ENCODE measurements at regions not wholly inside any gene's neighbourhood (a gene's known extent, or its start where the extent isn't known, plus 50 kb on each side); places are given as distances from the start of the nearest gene placed in this dataset.

GRCh38 chr13:65460136-65460535 is 1770.0 kb downstream of the PCDH9 start:
- Histone ChIP-seq H3K4me1 (replicated peaks in 1 of 2) (no peaks in the 10 kb centered on the region), H3K36me3 (replicated peaks in 1 of 2) (no peaks in the 10 kb centered on the region), H3K27me3 (no peaks in the 10 kb centered on the region), H3K4me3 (no peak overlapping the region), H3K9me3 (replicated peaks in 1 of 3) (no peaks in the 10 kb centered on the region), H3K27ac (no peak overlapping the region)
- no peak for DNase-seq
- 76 to 82% (median 78%) methylated on average over 1 of the region's 1 CpG for WGBS, 4 donors
- intact Hi-C loops (cut with DNase I) = no loop called here
- no peak for TF ChIP-seq POLR2A (IDR thresholded peaks at IDR 0.05)
- TF ChIP-seq CTCF (IDR thresholded peaks at IDR 0.05) = no peak

DNA sequence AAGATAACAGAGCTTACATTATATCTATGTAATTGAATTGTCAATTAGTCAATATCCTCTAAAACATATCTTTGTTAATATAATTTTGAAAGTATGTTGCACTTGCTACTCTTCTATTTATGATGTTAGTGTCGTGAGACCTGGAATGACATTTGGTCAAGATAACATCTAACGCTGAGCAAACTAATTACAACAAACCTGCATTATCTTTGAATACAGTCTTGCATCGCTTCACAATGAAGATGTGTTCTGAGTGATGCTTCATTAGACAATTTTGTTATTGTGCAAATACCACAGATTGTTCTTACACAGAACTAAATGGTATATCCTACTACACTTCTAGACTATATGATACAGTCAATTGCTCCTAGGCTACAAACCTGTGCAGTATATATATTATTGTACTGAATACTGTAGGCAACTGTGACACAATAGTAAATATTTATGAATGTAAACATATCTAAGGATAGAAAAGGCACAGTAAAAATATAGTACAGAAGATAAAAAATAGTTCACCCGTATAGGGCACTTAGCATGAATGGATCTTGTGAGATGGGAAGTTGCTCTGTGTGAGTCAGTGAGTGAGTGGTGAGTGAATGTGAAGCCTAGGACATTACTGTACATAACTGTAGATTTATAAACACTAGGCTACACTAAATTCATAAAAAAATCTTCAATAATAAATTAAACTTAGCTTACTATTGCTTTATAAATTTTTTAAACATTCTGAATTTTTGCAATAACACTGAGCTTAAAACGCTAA is 1773.8 kb downstream of the PCDH9 start:
- Histone ChIP-seq H3K9me3 (replicated peaks in 1 of 3) (no peaks in the 10 kb centered on the region), H3K4me3 (no peak overlapping the region), H3K27me3 (no peaks in the 10 kb centered on the region), H3K36me3 (replicated peaks in 1 of 2) (no peaks in the 10 kb centered on the region), H3K4me1 (replicated peaks in 1 of 2) (no peaks in the 10 kb centered on the region), H3K27ac (no peak overlapping the region)
- 83 to 91% (median 84%) methylated on average over 5 of the region's 5 CpGs for WGBS, 4 donors
- intact Hi-C loops (cut with DNase I) = no loop called here
- DNase-seq = no peak
- no peak for TF ChIP-seq POLR2A (IDR thresholded peaks at IDR 0.05)
- TF ChIP-seq CTCF (IDR thresholded peaks at IDR 0.05) = no peak

GRCh38 chr13:65454403-65454802 is 1775.7 kb downstream of the PCDH9 start:
- no peaks in the 10 kb centered on the region for H3K9me3 ChIP-seq (replicated peaks in 1 of 3)
- WGBS, 4 donors = 87 to 91% (median 89%) methylated on average over 4 of the region's 4 CpGs
- no peaks in the 10 kb centered on the region for H3K27me3 ChIP-seq
- no peak for TF ChIP-seq POLR2A (IDR thresholded peaks at IDR 0.05)
- TF ChIP-seq CTCF (IDR thresholded peaks at IDR 0.05) = no peak
- no peak for DNase-seq
- H3K4me3 ChIP-seq = no peak overlapping the region
- intact Hi-C loops (cut with DNase I) = no loop called here
- H3K36me3 ChIP-seq (replicated peaks in 1 of 2) = no peaks in the 10 kb centered on the region
- H3K27ac ChIP-seq = no peak overlapping the region
- no peaks in the 10 kb centered on the region for H3K4me1 ChIP-seq (replicated peaks in 1 of 2)

DNA sequence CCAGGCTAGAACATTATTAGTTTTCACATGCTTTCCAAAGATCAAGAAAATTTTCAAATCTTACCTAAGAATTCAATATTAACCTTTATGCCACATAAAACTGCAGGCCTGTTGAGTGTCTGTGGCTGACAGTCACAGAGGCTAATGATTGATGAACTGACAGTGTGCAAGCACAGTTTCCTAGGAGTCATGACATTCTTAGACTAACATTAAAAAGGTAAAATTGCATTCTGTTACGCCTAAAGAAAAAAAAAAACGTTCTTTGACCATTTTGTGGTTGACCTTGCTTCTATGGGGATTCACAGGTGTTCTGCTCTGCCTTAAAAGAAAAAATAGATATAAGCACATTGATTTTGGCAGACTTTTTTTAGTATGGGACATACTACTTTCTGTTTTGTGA is 1776.2 kb downstream of the PCDH9 start:
- TF ChIP-seq POLR2A (IDR thresholded peaks at IDR 0.05) = no peak
- no peaks in the 10 kb centered on the region for H3K9me3 ChIP-seq (replicated peaks in 1 of 3)
- H3K4me1 ChIP-seq (replicated peaks in 1 of 2) = no peaks in the 10 kb centered on the region
- intact Hi-C loops (cut with DNase I) = no loop called here
- H3K36me3 ChIP-seq (replicated peaks in 1 of 2) = no peaks in the 10 kb centered on the region
- no peak overlapping the region for H3K4me3 ChIP-seq
- WGBS, 4 donors = 46 to 55% (median 52%) methylated on average over 2 of the region's 2 CpGs
- H3K27me3 ChIP-seq = no peaks in the 10 kb centered on the region
- no peak overlapping the region for H3K27ac ChIP-seq
- DNase-seq = no peak

- DNase-seq = no peak
- H3K4me1 ChIP-seq (replicated peaks in 1 of 2) = no peaks in the 10 kb centered on the region
These were observed 1784.8 kb downstream of the PCDH9 start for GRCh38 chr13:65445340-65445739.

More at GRCh38 chr13:65445340-65445739, 1784.8 kb downstream of the PCDH9 start:
- Histone ChIP-seq H3K36me3 (replicated peaks in 1 of 2) (no peaks in the 10 kb centered on the region), H3K9me3 (replicated peaks in 1 of 3) (peaks cover 0 to 9% (median 0%) of the 10 kb centered on the region in 3 donors), H3K4me3 (no peak overlapping the region), H3K27ac (no peak overlapping the region), H3K27me3 (no peaks in the 10 kb centered on the region)
- intact Hi-C loops (cut with DNase I) = no loop called here
- TF ChIP-seq CTCF (IDR thresholded peaks at IDR 0.05) (no peak), POLR2A (IDR thresholded peaks at IDR 0.05) (no peak)
